Gastroesophageal sphincter (tissue), 2 donors: ENCODE measurements at regions not wholly inside any gene's neighbourhood (a gene's known extent, or its start where the extent isn't known, plus 50 kb on each side); places are given as distances from the start of the nearest gene placed in this dataset.

Experiments
- EP300 ChIP-seq: sonication (generic); formaldehyde crosslinking; IDR thresholded peaks from one replicate; pipeline ENCODE4 v1.6.1; 2017; ENCODE audit warnings: antibody characterized with exemption, mild to moderate bottlenecking
- POLR2A ChIP-seq, 2 donors: fragments of 450-650 bp; IDR thresholded peaks; one replicate each; pipeline ENCODE4 v1.6.1; 2017; ENCODE audit warnings: antibody characterized with exemption in 2 of 2, mild to moderate bottlenecking in 2 of 2, moderate library complexity in 1 of 2

DNA sequence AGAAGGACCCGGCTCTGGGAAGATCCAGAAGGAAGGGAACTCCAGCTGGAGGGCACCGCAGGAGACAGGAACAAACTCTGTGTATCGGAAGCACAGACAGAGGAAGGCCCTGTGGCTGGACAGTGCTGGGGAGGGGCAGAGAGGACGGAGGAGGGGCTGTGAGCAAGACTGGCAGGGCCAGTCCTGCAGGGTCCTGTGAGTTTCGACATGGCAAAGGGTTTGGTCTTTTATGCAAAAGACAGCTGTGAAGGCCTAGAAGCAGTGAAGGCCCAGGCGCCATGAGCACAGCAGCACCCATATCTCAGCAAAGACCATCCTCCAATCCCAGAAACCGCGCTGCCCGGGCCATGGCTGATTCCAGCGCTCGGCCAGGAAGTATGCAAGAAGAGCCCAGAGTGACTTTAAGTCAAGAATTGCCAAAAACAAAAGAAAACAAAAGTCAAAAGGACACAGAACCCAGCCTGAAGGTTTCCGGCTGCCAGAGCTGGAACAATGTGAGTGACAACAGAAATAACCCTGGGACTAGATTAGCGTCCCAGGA is 126.5 kb downstream of the NCOR2 start:
- TF ChIP-seq EP300 (no peak), POLR2A (IDR thresholded peaks at IDR 0.05) (no peak)
